Stimulated activated CD8-positive, alpha-beta memory T cell treated with anti-CD3 and anti-CD28 coated beads, Interleukin-4, amount 100 ng/mL, for 1 hour (primary cell): ENCODE measurements at regions not wholly inside any gene's neighbourhood (a gene's known extent, or its start where the extent isn't known, plus 50 kb on each side); places are given as distances from the start of the nearest gene placed in this dataset.
"Not testable (repeated sequence)": the region's sequence is repeated elsewhere in the genome, so short reads cannot be mapped to it uniquely, and the experiment has no call there.

Experiments used
- DNase-seq, 2 donors: peaks; one replicate each; pipeline ENCODE4 v3.0.0-alpha.2; 2020; ENCODE audit warnings: low read depth in 2 of 2, low spot score in 1 of 2

- no peak for DNase-seq
Observed at GRCh38 chr2:42978887-42979415, 186.6 kb upstream of the HAAO start.

- no peak for DNase-seq
Observed at GRCh38 chr2:42978175-42978886, 185.9 kb upstream of the HAAO start.

- DNase-seq, result no peak
Observed at GRCh38 chr2:42977270-42978174, 185.1 kb upstream of the HAAO start.

GRCh38 chr2:42976351-42976750 lies 184.0 kb upstream of the HAAO start:
- DNase-seq, result no peak

GRCh38 chr2:42974721-42975717 lies 182.6 kb upstream of the HAAO start:
- peak in 1 of 2 donors; percentile 13 for DNase-seq

GRCh38 chr2:42974169-42974720 lies 181.9 kb upstream of the HAAO start:
- DNase-seq, result no peak

GRCh38 chr2:42973726-42974125 lies 181.3 kb upstream of the HAAO start:
- DNase-seq, result no peak

- not testable (repeated sequence) for DNase-seq
Observed at GRCh38 chr2:42972933-42973516, 180.6 kb upstream of the HAAO start.

GRCh38 chr2:42971947-42972736 lies 179.8 kb upstream of the HAAO start:
- DNase-seq, result no peak

GRCh38 chr2:42971381-42971780 lies 179.0 kb upstream of the HAAO start:
- DNase-seq, result no peak

GRCh38 chr2:42970151-42970550 lies 177.8 kb upstream of the HAAO start:
- DNase-seq, result no peak

- DNase-seq, result no peak
Observed at GRCh38 chr2:42969231-42970150, 177.1 kb upstream of the HAAO start.

- no peak for DNase-seq
Observed at GRCh38 chr2:42967959-42968674, 175.7 kb upstream of the HAAO start.

- no peak for DNase-seq
Observed at GRCh38 chr2:42965910-42966309, 173.5 kb upstream of the HAAO start.

- DNase-seq, result no peak
Observed at GRCh38 chr2:42965196-42965595, 172.8 kb upstream of the HAAO start.

GRCh38 chr2:42964439-42965083 lies 172.2 kb upstream of the HAAO start:
- no peak for DNase-seq

- DNase-seq, result no peak
Observed at GRCh38 chr2:42963452-42964068, 171.2 kb upstream of the HAAO start.
